Mesendoderm (in vitro differentiated cells): ENCODE measurements at regions not wholly inside any gene's neighbourhood (a gene's known extent, or its start where the extent isn't known, plus 50 kb on each side); places are given as distances from the start of the nearest gene placed in this dataset.

ENCODE experiments used
- DNase-seq: peaks from one replicate; pipeline ENCODE4 v3.0.0; 2013
- H2AK5ac ChIP-seq: 2 replicates; pipeline ENCODE4 v1.6.1; 2013; ENCODE audit warnings: low read length, inconsistent platforms
- H2BK120ac ChIP-seq: 2 replicates; pipeline ENCODE4 v1.6.1; 2013; ENCODE audit warnings: low read depth, mild to moderate bottlenecking, low read length, moderate library complexity, mixed read lengths
- H2BK15ac ChIP-seq: replicated peaks from 2 replicates; pipeline ENCODE4 v1.6.1; 2013; ENCODE audit warnings: low read depth, mild to moderate bottlenecking, moderate library complexity
- H2BK5ac ChIP-seq: 2 replicates; pipeline ENCODE4 v1.6.1; 2013; ENCODE audit warnings: low read length, inconsistent platforms
- H3K18ac ChIP-seq: 2 replicates; pipeline ENCODE4 v1.6.1; 2013; ENCODE audit warnings: mild to moderate bottlenecking, low read length, mixed read lengths
- H3K23ac ChIP-seq: one replicate; pipeline ENCODE4 v1.6.1; 2013; ENCODE audit warnings: low read length
- H3K27ac ChIP-seq: 2 replicates; pipeline ENCODE4 v1.5.1; 2013; ENCODE audit warnings: low read depth, mild to moderate bottlenecking, inconsistent platforms, low read length, moderate library complexity
- H3K27me3 ChIP-seq: 2 replicates; pipeline ENCODE4 v1.6.1; 2013; ENCODE audit warnings: low read length, control low read depth, mild to moderate bottlenecking, inconsistent platforms; ENCODE audit not compliant: insufficient read depth, poor library complexity
- H3K36me3 ChIP-seq: 2 replicates; pipeline ENCODE4 v1.6.1; 2013; ENCODE audit warnings: low read length, inconsistent platforms; ENCODE audit not compliant: control insufficient read depth, insufficient read depth
- H3K4ac ChIP-seq: one replicate; pipeline ENCODE4 v1.6.1; 2013; ENCODE audit warnings: low read depth, mild to moderate bottlenecking, low read length, moderate library complexity
- H3K4me1 ChIP-seq: 2 replicates; pipeline ENCODE4 v1.6.1; 2013; ENCODE audit warnings: low read depth, low read length, inconsistent platforms; ENCODE audit not compliant: control insufficient read depth
- H3K4me2 ChIP-seq: 2 replicates; pipeline ENCODE4 v1.6.1; 2013; ENCODE audit warnings: low read length
- H3K4me3 ChIP-seq: 2 replicates; pipeline ENCODE4 v1.5.1; 2013; ENCODE audit warnings: mild to moderate bottlenecking, low read length
- H3K56ac ChIP-seq: one replicate; pipeline ENCODE4 v1.6.1; 2013; ENCODE audit warnings: low read length
- H3K79me1 ChIP-seq: 2 replicates; pipeline ENCODE4 v1.6.1; 2013; ENCODE audit warnings: low read length, inconsistent platforms
- H3K79me2 ChIP-seq: 2 replicates; pipeline ENCODE4 v1.6.1; 2013; ENCODE audit warnings: mild to moderate bottlenecking, low read length; ENCODE audit not compliant: control insufficient read depth, insufficient read depth
- H3K9ac ChIP-seq: 2 replicates; pipeline ENCODE4 v1.6.1; 2013; ENCODE audit warnings: low read length, inconsistent platforms
- H4K5ac ChIP-seq: one replicate; pipeline ENCODE4 v1.6.1; 2013; ENCODE audit warnings: low read length
- H4K8ac ChIP-seq: one replicate; pipeline ENCODE4 v1.6.1; 2013; ENCODE audit warnings: low read depth, mild to moderate bottlenecking, control low read depth, low read length, moderate library complexity
- WGBS: extraction: QIAGEN DNeasy Blood & Tissue Kit; methylation state at CpG from one replicate; pipeline ENCODE4 v1.1.7; 2013; ENCODE audit warnings: low lambda C conversion rate, missing lambda C conversion rate; ENCODE audit not compliant: insufficient coverage; ENCODE audit errors: extremely low coverage; 5-methylcytosine and 5-hydroxymethylcytosine counted together

- Histone ChIP-seq H4K8ac (peak overlapping the region; percentile 28), H3K36me3 (no peaks in the 10 kb centered on the region), H3K18ac (no peak overlapping the region), H3K4me1 (no peaks in the 10 kb centered on the region), H3K4me3 (no peak overlapping the region), H2BK5ac (no peak overlapping the region), H3K9ac (no peak overlapping the region), H3K79me2 (no peaks in the 10 kb centered on the region), H2BK120ac (no peak overlapping the region), H3K79me1 (no peaks in the 10 kb centered on the region), H3K27me3 (no peaks in the 10 kb centered on the region), H3K56ac (no peak overlapping the region), H2BK15ac (no peak overlapping the region), H2AK5ac (no peak overlapping the region), H3K4me2 (no peak overlapping the region), H4K5ac (no peak overlapping the region), H3K27ac (no peak overlapping the region), H3K23ac (no peak overlapping the region), H3K4ac (no peak overlapping the region)
- peak; percentile 10 for DNase-seq
- no CpG with 5 or more reads among the region's 4 CpGs for WGBS
These were observed 67.2 kb downstream of the BTG1 start for GRCh38 chr12:92078167-92079053.

GRCh38 chr12:92077530-92077929 is 68.1 kb downstream of the BTG1 start:
- no CpG with 5 or more reads among the region's 1 CpG for WGBS
- no peak overlapping the region for H3K23ac ChIP-seq
- no peak overlapping the region for H2BK120ac ChIP-seq
- H3K27ac ChIP-seq, result no peak overlapping the region
- H3K79me2 ChIP-seq, result no peaks in the 10 kb centered on the region
- H2AK5ac ChIP-seq, result no peak overlapping the region
- H3K36me3 ChIP-seq, result no peaks in the 10 kb centered on the region
- H2BK15ac ChIP-seq, result no peak overlapping the region
- no peak overlapping the region for H3K9ac ChIP-seq
- no peaks in the 10 kb centered on the region for H3K4me1 ChIP-seq
- no peak overlapping the region for H4K5ac ChIP-seq
- H2BK5ac ChIP-seq, result no peak overlapping the region
- H3K27me3 ChIP-seq, result no peaks in the 10 kb centered on the region
- H3K4me3 ChIP-seq, result no peak overlapping the region
- no peak for DNase-seq
- H3K79me1 ChIP-seq, result no peaks in the 10 kb centered on the region
- no peak overlapping the region for H4K8ac ChIP-seq
- no peak overlapping the region for H3K4ac ChIP-seq
- H3K18ac ChIP-seq, result no peak overlapping the region
- no peak overlapping the region for H3K56ac ChIP-seq
- H3K4me2 ChIP-seq, result no peak overlapping the region

- Histone ChIP-seq H3K4ac (no peak overlapping the region), H3K79me2 (no peaks in the 10 kb centered on the region), H3K79me1 (no peaks in the 10 kb centered on the region), H3K36me3 (no peaks in the 10 kb centered on the region), H3K4me2 (no peak overlapping the region), H3K56ac (no peak overlapping the region), H4K5ac (no peak overlapping the region), H3K9ac (no peak overlapping the region), H3K4me3 (no peak overlapping the region), H2BK5ac (no peak overlapping the region), H3K4me1 (no peaks in the 10 kb centered on the region), H2BK15ac (no peak overlapping the region), H3K18ac (no peak overlapping the region), H3K27me3 (no peaks in the 10 kb centered on the region), H3K27ac (no peak overlapping the region), H4K8ac (no peak overlapping the region), H3K23ac (no peak overlapping the region), H2AK5ac (no peak overlapping the region), H2BK120ac (no peak overlapping the region)
- no peak for DNase-seq
These were observed 69.5 kb downstream of the BTG1 start for GRCh38 chr12:92076101-92076500.

GRCh38 chr12:92075425-92075914 is 70.2 kb downstream of the BTG1 start:
- H4K5ac ChIP-seq, result no peak overlapping the region
- no peak overlapping the region for H3K4ac ChIP-seq
- H3K23ac ChIP-seq, result no peak overlapping the region
- no peak overlapping the region for H3K27ac ChIP-seq
- H3K27me3 ChIP-seq, result no peaks in the 10 kb centered on the region
- peak; percentile 39 for DNase-seq
- no peaks in the 10 kb centered on the region for H3K4me1 ChIP-seq
- no peak overlapping the region for H3K4me3 ChIP-seq
- H3K36me3 ChIP-seq, result no peaks in the 10 kb centered on the region
- no peak overlapping the region for H2AK5ac ChIP-seq
- no CpG with 5 or more reads among the region's 2 CpGs for WGBS
- no peak overlapping the region for H2BK15ac ChIP-seq
- no peak overlapping the region for H4K8ac ChIP-seq
- no peak overlapping the region for H3K56ac ChIP-seq
- H3K79me1 ChIP-seq, result no peaks in the 10 kb centered on the region
- H2BK5ac ChIP-seq, result no peak overlapping the region
- H3K79me2 ChIP-seq, result no peaks in the 10 kb centered on the region
- H3K18ac ChIP-seq, result no peak overlapping the region
- no peak overlapping the region for H2BK120ac ChIP-seq
- no peak overlapping the region for H3K9ac ChIP-seq
- H3K4me2 ChIP-seq, result no peak overlapping the region

GRCh38 chr12:92074889-92075288 is 70.8 kb downstream of the BTG1 start:
- Histone ChIP-seq H3K4me3 (no peak overlapping the region), H3K4ac (no peak overlapping the region), H2AK5ac (no peak overlapping the region), H3K79me1 (no peaks in the 10 kb centered on the region), H3K4me1 (no peaks in the 10 kb centered on the region), H4K8ac (no peak overlapping the region), H3K56ac (no peak overlapping the region), H2BK15ac (no peak overlapping the region), H3K36me3 (no peaks in the 10 kb centered on the region), H3K4me2 (no peak overlapping the region), H4K5ac (no peak overlapping the region), H3K23ac (no peak overlapping the region), H2BK120ac (no peak overlapping the region), H3K79me2 (no peaks in the 10 kb centered on the region), H3K9ac (no peak overlapping the region), H3K27me3 (no peaks in the 10 kb centered on the region), H2BK5ac (no peak overlapping the region), H3K18ac (no peak overlapping the region), H3K27ac (no peak overlapping the region)
- no peak for DNase-seq
- no CpG with 5 or more reads among the region's 2 CpGs for WGBS

GRCh38 chr12:92073094-92073493 is 72.6 kb downstream of the BTG1 start:
- no peak for DNase-seq
- no peak overlapping the region for H3K4me3 ChIP-seq
- no peak overlapping the region for H2AK5ac ChIP-seq
- no peak overlapping the region for H3K9ac ChIP-seq
- no peak overlapping the region for H2BK5ac ChIP-seq
- no peak overlapping the region for H3K4me2 ChIP-seq
- H3K27ac ChIP-seq, result no peak overlapping the region
- H4K5ac ChIP-seq, result no peak overlapping the region
- H3K18ac ChIP-seq, result no peak overlapping the region
- no peaks in the 10 kb centered on the region for H3K36me3 ChIP-seq
- H2BK120ac ChIP-seq, result no peak overlapping the region
- WGBS, result no CpG with 5 or more reads among the region's 2 CpGs
- no peak overlapping the region for H4K8ac ChIP-seq
- H3K79me1 ChIP-seq, result no peaks in the 10 kb centered on the region
- H3K56ac ChIP-seq, result no peak overlapping the region
- H2BK15ac ChIP-seq, result no peak overlapping the region
- no peak overlapping the region for H3K4ac ChIP-seq
- H3K23ac ChIP-seq, result no peak overlapping the region
- no peaks in the 10 kb centered on the region for H3K4me1 ChIP-seq
- H3K27me3 ChIP-seq, result no peaks in the 10 kb centered on the region
- no peaks in the 10 kb centered on the region for H3K79me2 ChIP-seq
